Thyroid gland (tissue), 4 donors: ENCODE measurements at regions not wholly inside any gene's neighbourhood (a gene's known extent, or its start where the extent isn't known, plus 50 kb on each side); places are given as distances from the start of the nearest gene placed in this dataset.

ENCODE experiments used
- DNase-seq, 2 donors: peaks; one replicate each; pipeline ENCODE4 v3.0.0-alpha.2; 2019
- H3K27ac ChIP-seq, 3 donors: fragments of 200-600 bp; sonication (generic); 1 replicate in 2 of 3; 2 replicates in 1 of 3; pipeline ENCODE4 v1.5.1; 2016 to 2019; ENCODE audit warnings: mild to moderate bottlenecking in 1 of 3, moderate library complexity in 1 of 3
- H3K27me3 ChIP-seq: fragments of 200-600 bp; sonication (generic); one replicate; pipeline ENCODE4 v1.5.1; 2019
- H3K36me3 ChIP-seq, 2 donors: fragments of 200-600 bp; sonication (generic); one replicate each; pipeline ENCODE4 v1.5.1; 2016 to 2019
- H3K4me1 ChIP-seq, 2 donors: fragments of 200-600 bp; sonication (generic); one replicate each; pipeline ENCODE4 v1.5.1; 2017 to 2019
- H3K4me3 ChIP-seq, 3 donors: fragments of 200-600 bp; sonication (generic); replicated peaks in 1 of 3; 1 replicate in 2 of 3; 2 replicates in 1 of 3; pipeline ENCODE4 v1.5.1; 2016; ENCODE audit warnings: mild to moderate bottlenecking in 1 of 3
- H3K9me3 ChIP-seq: fragments of 200-600 bp; sonication (generic); one replicate; pipeline ENCODE4 v1.5.1; 2017
- CTCF ChIP-seq, 6 experiments: fragments of 200-600 bp in 3 of 6; fragments of 450-650 bp in 3 of 6; sonication (generic) in 3 of 6; IDR thresholded peaks; one replicate each; pipeline ENCODE4 v1.5.1; 2016 to 2019; ENCODE audit warnings: antibody characterized with exemption in 6 of 6, mild to moderate bottlenecking in 2 of 6, inconsistent platforms in 1 of 6, moderate library complexity in 1 of 6
- POLR2A ChIP-seq, 2 donors: fragments of 450-650 bp; IDR thresholded peaks; one replicate each; pipeline ENCODE4 v1.6.1; 2017; ENCODE audit warnings: antibody characterized with exemption in 2 of 2, mild to moderate bottlenecking in 2 of 2, moderate library complexity in 1 of 2
- WGBS, 2 donors: methylation state at CpG; one replicate each; pipeline ENCODE4 v1.1.5; 2017; 5-methylcytosine and 5-hydroxymethylcytosine counted together
- intact Hi-C: fragments of 100-400 bp; cut with DNase I; formaldehyde crosslinking; loops from one replicate; pipeline ENCODE4 v1.15.1; 2023

GRCh38 chr2:37529830-37530415, 141.5 kb downstream of the CDC42EP3 start:
- TF ChIP-seq POLR2A (IDR thresholded peaks at IDR 0.05) (no peak), CTCF (IDR thresholded peaks at IDR 0.05) (no peak)
- 96 to 97% methylated on average over 1 of the region's 1 CpG for WGBS, 2 donors
- Histone ChIP-seq H3K4me1 (no peaks in the 10 kb centered on the region), H3K27ac (no peak overlapping the region), H3K9me3 (no peaks in the 10 kb centered on the region), H3K4me3 (no peak overlapping the region), H3K27me3 (no peaks in the 10 kb centered on the region), H3K36me3 (no peaks in the 10 kb centered on the region)
- no peak for DNase-seq
- intact Hi-C loops: no loop called here

GRCh38 chr2:37532503-37532902, 138.9 kb downstream of the CDC42EP3 start:
- H3K4me3 ChIP-seq: no peak overlapping the region
- no peaks in the 10 kb centered on the region for H3K27me3 ChIP-seq
- no peaks in the 10 kb centered on the region for H3K36me3 ChIP-seq
- H3K4me1 ChIP-seq: no peaks in the 10 kb centered on the region
- no peak for DNase-seq
- WGBS, 2 donors: 98 to 100% methylated on average over 2 of the region's 2 CpGs
- H3K27ac ChIP-seq: no peak overlapping the region
- intact Hi-C loops: no loop called here
- no peak for TF ChIP-seq CTCF (IDR thresholded peaks at IDR 0.05)
- no peak for TF ChIP-seq POLR2A (IDR thresholded peaks at IDR 0.05)
- H3K9me3 ChIP-seq: no peaks in the 10 kb centered on the region

GRCh38 chr2:37537316-37537715, 134.1 kb downstream of the CDC42EP3 start:
- WGBS, 2 donors: 93 to 97% methylated on average over 5 of the region's 5 CpGs

GRCh38 chr2:37541516-37541915, 129.9 kb downstream of the CDC42EP3 start:
- intact Hi-C loops: no loop called here
- no peak overlapping the region for H3K4me3 ChIP-seq
- no peak for DNase-seq
- WGBS, 2 donors: 78 to 79% methylated on average over 5 of the region's 5 CpGs
- H3K36me3 ChIP-seq: no peaks in the 10 kb centered on the region
- H3K27ac ChIP-seq: no peak overlapping the region
- no peak for TF ChIP-seq POLR2A (IDR thresholded peaks at IDR 0.05)
- TF ChIP-seq CTCF (IDR thresholded peaks at IDR 0.05): no peak
- no peaks in the 10 kb centered on the region for H3K4me1 ChIP-seq
- H3K9me3 ChIP-seq: no peaks in the 10 kb centered on the region
- no peaks in the 10 kb centered on the region for H3K27me3 ChIP-seq

More at GRCh38 chr2:37537316-37537715, 134.1 kb downstream of the CDC42EP3 start:
- Histone ChIP-seq H3K27me3 (no peaks in the 10 kb centered on the region), H3K36me3 (no peaks in the 10 kb centered on the region), H3K27ac (no peak overlapping the region), H3K4me3 (no peak overlapping the region), H3K9me3 (no peaks in the 10 kb centered on the region), H3K4me1 (no peaks in the 10 kb centered on the region)
- intact Hi-C loops: no loop called here
- DNase-seq: no peak
- TF ChIP-seq POLR2A (IDR thresholded peaks at IDR 0.05) (no peak), CTCF (IDR thresholded peaks at IDR 0.05) (no peak)

DNA sequence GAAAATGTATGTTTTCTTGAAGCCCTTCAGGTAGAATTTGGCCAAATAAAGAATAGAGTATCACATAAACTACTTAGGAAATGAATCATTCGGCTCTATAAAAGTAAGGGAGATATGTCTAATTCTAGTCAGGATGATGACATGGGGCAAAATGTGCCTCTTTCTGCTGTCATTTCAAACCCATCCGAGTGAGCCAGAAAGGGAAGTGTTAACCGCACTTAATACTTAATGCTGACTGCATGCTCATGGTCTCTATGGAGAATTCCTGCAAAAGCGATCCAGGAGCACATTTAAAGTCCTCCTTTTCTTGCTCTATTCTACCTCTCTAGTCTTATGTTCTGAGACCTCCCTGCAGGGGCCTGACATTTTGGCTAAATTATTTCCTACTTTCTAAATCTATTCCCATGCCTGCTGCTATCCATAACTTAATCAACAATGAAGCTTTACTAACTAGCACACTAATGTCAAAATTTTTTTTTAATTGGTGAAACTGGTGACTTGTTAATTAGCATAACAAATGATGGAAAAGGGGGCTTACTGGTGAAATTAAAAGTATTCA, 127.4 kb downstream of the CDC42EP3 start:
- Histone ChIP-seq H3K9me3 (no peaks in the 10 kb centered on the region), H3K36me3 (no peaks in the 10 kb centered on the region), H3K27me3 (no peaks in the 10 kb centered on the region), H3K4me1 (no peaks in the 10 kb centered on the region), H3K4me3 (no peak overlapping the region), H3K27ac (no peak overlapping the region)
- intact Hi-C loops: no loop called here
- 79 to 83% methylated on average over 4 of the region's 4 CpGs for WGBS, 2 donors
- TF ChIP-seq CTCF (IDR thresholded peaks at IDR 0.05) (no peak), POLR2A (IDR thresholded peaks at IDR 0.05) (no peak)
- no peak for DNase-seq
